K562 (cell line): ENCODE measurements at regions not wholly inside any gene's neighbourhood (a gene's known extent, or its start where the extent isn't known, plus 50 kb on each side); places are given as distances from the start of the nearest gene placed in this dataset.

Experiments used
- ATAC-seq: fragments of 200-7000 bp; cut with Tn5 transposase; 3 replicates; pipeline ENCODE4 v1.9.1; 2020; ENCODE audit warnings: moderate library complexity
- BruUV-seq: library from RNA; stranded (reverse); fragments of 400-500 nt; replicated peaks from 2 replicates; lab custom pipeline; 2021; lab: Mats Ljungman, UMichigan
- CTCF ChIA-PET: fragments of 300-600 bp; formaldehyde crosslinking; extraction: SDS; loops from one replicate; lab custom pipeline; 2021; ENCODE audit warnings: low intra/inter-chr PET ratio; lab: Yijun Ruan, JAX
- POLR2A ChIA-PET: fragments of 300-600, 350-650 bp; sonication (Branson Sonifier 250); formaldehyde crosslinking; extraction: SDS; loops from one replicate; lab custom pipeline; 2021; ENCODE audit warnings: antibody characterized with exemption, inconsistent platforms; lab: Yijun Ruan, JAX
- DNase-seq, 4 experiments: peaks; one replicate each; pipeline versions ENCODE4 v3.0.0 to v3.0.0-alpha.2; 2011 to 2018; ENCODE audit warnings: low spot score in 3 of 4, mixed read lengths in 3 of 4; ENCODE audit errors: extremely low read depth in 1 of 4
- FAIRE-seq: peaks from 2 replicates; lab custom pipeline; 2011; peaks lifted over from hg19 to GRCh38; lab: Jason Lieb, UNC
- H2AFZ ChIP-seq: 2 replicates; pipeline ENCODE4 v1.6.0; 2011; ENCODE audit warnings: low read depth, low read length, control low read depth, inconsistent platforms
- H3K27ac ChIP-seq: fragments of 200-600 bp; 3 replicates; pipeline ENCODE4 v1.8.0; 2011; ENCODE audit warnings: low read depth, mild to moderate bottlenecking, control low read depth, inconsistent platforms, low read length, moderate library complexity, mixed read lengths; ENCODE audit errors: extremely low read depth
- H3K27me3 ChIP-seq, 2 experiments: fragments of 300-600 bp in 1 of 2; 2 replicates in 1 of 2; 3 replicates in 1 of 2; pipeline versions ENCODE4 v1.6.0 to v1.8.0; 2011; ENCODE audit warnings: inconsistent platforms in 2 of 2, low read length in 2 of 2, mild to moderate bottlenecking in 1 of 2, mixed read lengths in 1 of 2, moderate library complexity in 1 of 2; ENCODE audit not compliant: control insufficient read depth in 2 of 2, insufficient read depth in 2 of 2
- H3K36me3 ChIP-seq: fragments of 300-600 bp; 3 replicates; pipeline ENCODE4 v1.8.0; 2011; ENCODE audit warnings: mild to moderate bottlenecking, low read length, inconsistent platforms; ENCODE audit not compliant: control insufficient read depth, insufficient read depth
- H3K4me1 ChIP-seq, 2 experiments: fragments of 200-600 bp in 1 of 2; replicated peaks in 1 of 2; 2 replicates in 1 of 2; 3 replicates in 1 of 2; pipeline versions ENCODE4 v1.5.1 to v1.8.0; 2011; ENCODE audit warnings: inconsistent platforms in 2 of 2, low read length in 2 of 2, mild to moderate bottlenecking in 1 of 2, mixed read lengths in 1 of 2, moderate library complexity in 1 of 2; ENCODE audit not compliant: control insufficient read depth in 2 of 2, insufficient read depth in 2 of 2
- H3K4me2 ChIP-seq: 2 replicates; pipeline ENCODE4 v1.6.1; 2011; ENCODE audit warnings: low read length, control low read depth, inconsistent platforms, mixed read lengths; ENCODE audit not compliant: insufficient read depth
- H3K4me3 ChIP-seq: fragments of 200-600 bp; sonication (generic), shearing (Covaris generic); 2 replicates; pipeline ENCODE4 v1.5.1; 2016; ENCODE audit warnings: control low read depth, inconsistent platforms
- H3K79me2 ChIP-seq: fragments of 200-600 bp; 3 replicates; pipeline ENCODE4 v1.8.0; 2011; ENCODE audit warnings: low read length, inconsistent platforms; ENCODE audit not compliant: control insufficient read depth, insufficient read depth
- H3K9ac ChIP-seq, 2 experiments: 2 replicates each; pipeline versions ENCODE4 v1.6.0 to v1.6.1; 2011; ENCODE audit warnings: low read depth in 2 of 2, low read length in 2 of 2, control low read depth in 1 of 2, inconsistent platforms in 1 of 2, mild to moderate bottlenecking in 1 of 2, mixed read lengths in 1 of 2; ENCODE audit not compliant: insufficient read depth in 1 of 2
- H3K9me1 ChIP-seq: one replicate; pipeline ENCODE4 v1.6.0; 2011; ENCODE audit warnings: inconsistent platforms, mild to moderate bottlenecking, low read length, moderate library complexity; ENCODE audit not compliant: control insufficient read depth, insufficient read depth
- H3K9me3 ChIP-seq: replicated peaks from 2 replicates; pipeline ENCODE4 v1.5.1; 2011; ENCODE audit warnings: low read depth, low read length, inconsistent platforms; ENCODE audit not compliant: control insufficient read depth, insufficient read depth
- H4K20me1 ChIP-seq: replicated peaks from 2 replicates; pipeline ENCODE4 v1.6.1; 2011; ENCODE audit warnings: low read length, inconsistent platforms, mixed read lengths; ENCODE audit not compliant: control insufficient read depth, insufficient read depth
- GTF2F1 ChIP-seq: IDR thresholded peaks from 2 replicates; pipeline ENCODE4 v1.6.1; 2011; ENCODE audit warnings: low read depth, low read length, improper control_type of control experiment
- HNRNPH1 ChIP-seq: fragments of 200-400 bp; formaldehyde crosslinking; optimal IDR thresholded peaks from 2 replicates; pipeline ENCODE3; 2017; ENCODE audit warnings: low read depth, mild to moderate bottlenecking, low read length, moderate library complexity
- NFE2L1 ChIP-seq: fragments of 450-650 bp; IDR thresholded peaks from 2 replicates; pipeline ENCODE4 v1.6.1; 2016; ENCODE audit warnings: missing genetic modification characterization, low read depth, mild to moderate bottlenecking, missing compliant biosample characterization, moderate library complexity, borderline replicate concordance
- ZNF217 ChIP-seq: sonication (generic); formaldehyde crosslinking; IDR thresholded peaks from 2 replicates; pipeline ENCODE4 v1.8.0; 2022; ENCODE audit warnings: mild to moderate bottlenecking, missing genetic modification reagents
- ZNF717 ChIP-seq: fragments of 250-450 bp; sonication (Bioruptor Pico); IDR thresholded peaks from 2 replicates; pipeline ENCODE4 v1.5.0; 2021
- WGBS: fragments of 100-300 bp; shearing (Covaris generic); methylation state at CpG from one replicate; pipeline ENCODE4 v1.1.6; 2016; ENCODE audit warnings: low coverage, mixed read lengths; ENCODE audit not compliant: insufficient coverage; ENCODE audit errors: missing lambda C conversion rate; 5-methylcytosine and 5-hydroxymethylcytosine counted together
- in situ Hi-C: fragments of 300-500 bp; cut with MboI; formaldehyde crosslinking; loops from 4 replicates; pipeline ENCODE4 v1.15.0; 2018; ENCODE audit warnings: inconsistent platforms, mixed read lengths
- intact Hi-C: fragments of 100-400 bp; cut with micrococcal nuclease; formaldehyde crosslinking; loops from 2 replicates; pipeline ENCODE4 v1.14.2; 2022
- TF ChIP-seq, protein P1 (sequence below), 2 experiments: fragments of 450-650 bp in 1 of 2; sonication (generic) in 1 of 2; formaldehyde crosslinking in 1 of 2; IDR thresholded peaks; 2 replicates each; pipeline versions ENCODE4 v1.7.1 to v1.9.0; 2016 to 2022; ENCODE audit warnings: inconsistent platforms in 1 of 2, mild to moderate bottlenecking in 1 of 2, missing genetic modification reagents in 1 of 2

DNA sequence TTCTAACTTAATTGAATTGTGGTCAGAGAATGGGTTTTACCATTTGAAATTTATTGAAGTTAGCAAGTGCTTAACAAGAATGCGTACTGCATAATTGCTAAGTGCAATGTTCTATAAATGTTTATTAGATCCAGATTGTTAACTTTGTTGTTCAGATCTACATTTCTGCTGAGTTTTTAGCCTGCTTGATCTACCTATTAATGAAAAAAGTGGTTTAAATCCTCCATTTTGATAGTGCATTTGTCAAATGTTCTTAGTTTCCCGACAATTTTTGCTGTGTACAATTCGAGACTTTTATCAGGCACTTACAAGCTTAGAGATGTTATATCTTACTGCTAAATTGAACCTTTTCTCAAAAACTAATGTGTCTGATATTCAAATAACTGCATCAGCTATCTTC, 156.4 kb upstream of the ADCY1 start:
- Histone ChIP-seq H3K9me1 (no peaks in the 10 kb centered on the region), H4K20me1 (no peaks in the 10 kb centered on the region), H3K27me3 (no peaks in the 10 kb centered on the region), H3K9ac (no peak overlapping the region), H3K4me2 (no peak overlapping the region), H3K4me3 (no peak overlapping the region), H3K4me1 (no peaks in the 10 kb centered on the region), H3K79me2 (no peaks in the 10 kb centered on the region), H3K36me3 (no peaks in the 10 kb centered on the region), H3K27ac (no peak overlapping the region), H2AFZ (no peak overlapping the region), H3K9me3 (no peaks in the 10 kb centered on the region)
- in situ Hi-C loops (no loop called here), intact Hi-C loops (no loop called here)
- TF ChIP-seq NFE2L1 (tag), result no peak
- TF ChIP-seq ZNF217 (CRISPR knock-in tag), result no peak
- BruUV-seq, result no TSS peak
- FAIRE-seq (no peak), ATAC-seq (no peak), DNase-seq (no peak)
- POLR2A ChIA-PET, result no interaction called here
- 8% methylated on average over 3 of the region's 3 CpGs for WGBS
- CTCF ChIA-PET, result no interaction called here

GRCh38 chr7:45420843-45421495, 153.2 kb upstream of the ADCY1 start:
- CTCF ChIA-PET, result no interaction called here
- intact Hi-C loops (no loop called here), in situ Hi-C loops (no loop called here)
- H3K27ac ChIP-seq, result no peak overlapping the region
- BruUV-seq, result no TSS peak
- H4K20me1 ChIP-seq, result no peaks in the 10 kb centered on the region
- H3K9ac ChIP-seq, result no peak overlapping the region
- H3K9me1 ChIP-seq, result no peaks in the 10 kb centered on the region
- H3K4me1 ChIP-seq, result no peaks in the 10 kb centered on the region
- no peaks in the 10 kb centered on the region for H3K79me2 ChIP-seq
- POLR2A ChIA-PET, result no interaction called here
- H3K4me2 ChIP-seq, result no peak overlapping the region
- ATAC-seq (no peak), FAIRE-seq (no peak), DNase-seq (no peak)
- 0% methylated on average over 3 of the region's 3 CpGs for WGBS
- peaks cover 0 to 7% of the 10 kb centered on the region in 2 experiments; a peak in 2 of 5 replicates for H3K27me3 ChIP-seq
- H3K36me3 ChIP-seq, result no peaks in the 10 kb centered on the region
- H2AFZ ChIP-seq, result no peak overlapping the region
- H3K9me3 ChIP-seq, result no peaks in the 10 kb centered on the region
- no peak overlapping the region for H3K4me3 ChIP-seq
- TF ChIP-seq, protein P1, sequence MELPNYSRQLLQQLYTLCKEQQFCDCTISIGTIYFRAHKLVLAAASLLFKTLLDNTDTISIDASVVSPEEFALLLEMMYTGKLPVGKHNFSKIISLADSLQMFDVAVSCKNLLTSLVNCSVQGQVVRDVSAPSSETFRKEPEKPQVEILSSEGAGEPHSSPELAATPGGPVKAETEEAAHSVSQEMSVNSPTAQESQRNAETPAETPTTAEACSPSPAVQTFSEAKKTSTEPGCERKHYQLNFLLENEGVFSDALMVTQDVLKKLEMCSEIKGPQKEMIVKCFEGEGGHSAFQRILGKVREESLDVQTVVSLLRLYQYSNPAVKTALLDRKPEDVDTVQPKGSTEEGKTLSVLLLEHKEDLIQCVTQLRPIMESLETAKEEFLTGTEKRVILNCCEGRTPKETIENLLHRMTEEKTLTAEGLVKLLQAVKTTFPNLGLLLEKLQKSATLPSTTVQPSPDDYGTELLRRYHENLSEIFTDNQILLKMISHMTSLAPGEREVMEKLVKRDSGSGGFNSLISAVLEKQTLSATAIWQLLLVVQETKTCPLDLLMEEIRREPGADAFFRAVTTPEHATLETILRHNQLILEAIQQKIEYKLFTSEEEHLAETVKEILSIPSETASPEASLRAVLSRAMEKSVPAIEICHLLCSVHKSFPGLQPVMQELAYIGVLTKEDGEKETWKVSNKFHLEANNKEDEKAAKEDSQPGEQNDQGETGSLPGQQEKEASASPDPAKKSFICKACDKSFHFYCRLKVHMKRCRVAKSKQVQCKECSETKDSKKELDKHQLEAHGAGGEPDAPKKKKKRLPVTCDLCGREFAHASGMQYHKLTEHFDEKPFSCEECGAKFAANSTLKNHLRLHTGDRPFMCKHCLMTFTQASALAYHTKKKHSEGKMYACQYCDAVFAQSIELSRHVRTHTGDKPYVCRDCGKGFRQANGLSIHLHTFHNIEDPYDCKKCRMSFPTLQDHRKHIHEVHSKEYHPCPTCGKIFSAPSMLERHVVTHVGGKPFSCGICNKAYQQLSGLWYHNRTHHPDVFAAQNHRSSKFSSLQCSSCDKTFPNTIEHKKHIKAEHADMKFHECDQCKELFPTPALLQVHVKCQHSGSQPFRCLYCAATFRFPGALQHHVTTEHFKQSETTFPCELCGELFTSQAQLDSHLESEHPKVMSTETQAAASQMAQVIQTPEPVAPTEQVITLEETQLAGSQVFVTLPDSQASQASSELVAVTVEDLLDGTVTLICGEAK (IDR thresholded peaks at IDR 0.05), result no peak
- TF ChIP-seq, protein P1 (CRISPR knock-in tag; IDR thresholded peaks at IDR 0.05), result no peak
- no peak for TF ChIP-seq GTF2F1
- TF ChIP-seq ZNF717 (CRISPR knock-in tag), result no peak
- no peak for TF ChIP-seq HNRNPH1
